ENCODE measurements at regions not wholly inside any gene's neighbourhood (a gene's known extent, or its start where the extent isn't known, plus 50 kb on each side); places are given as distances from the start of the nearest gene placed in this dataset.

GRCh38 chr3:28130836-28131235 is 110.6 kb upstream of the CMC1 start:
- TF ChIP-seq CTCF (IDR thresholded peaks at IDR 0.05) = no peak
- TF ChIP-seq POLR2AphosphoS5 (IDR thresholded peaks at IDR 0.05; ENCODE audit: insufficient read depth in 1 of 2, low read depth in 1 of 2) = no peak
- no peak for TF ChIP-seq POLR2A (IDR thresholded peaks at IDR 0.05)
